Endodermal cell (in vitro differentiated cells): ENCODE measurements at regions not wholly inside any gene's neighbourhood (a gene's known extent, or its start where the extent isn't known, plus 50 kb on each side); places are given as distances from the start of the nearest gene placed in this dataset.
A peak's percentile ranks its signal among the peaks of the same experiment; 100 is the strongest.
"Not testable (repeated sequence)": the region's sequence is repeated elsewhere in the genome, so short reads cannot be mapped to it uniquely, and the experiment has no call there.

Experiments used
- DNase-seq: peaks from one replicate; pipeline ENCODE4 v3.0.0-alpha.2; 2017
- H3K27ac ChIP-seq: 2 replicates; pipeline ENCODE4 v1.5.1; 2013; ENCODE audit warnings: mild to moderate bottlenecking, low read depth, low read length, moderate library complexity
- H3K27me3 ChIP-seq: 2 replicates; pipeline ENCODE4 v1.6.1; 2013; ENCODE audit warnings: mild to moderate bottlenecking, low read length, moderate library complexity; ENCODE audit not compliant: insufficient read depth, control insufficient read depth, poor library complexity, severe bottlenecking
- H3K36me3 ChIP-seq: 2 replicates; pipeline ENCODE4 v1.7.0; 2013; ENCODE audit warnings: mild to moderate bottlenecking, low read length, moderate library complexity; ENCODE audit not compliant: control insufficient read depth, insufficient read depth
- H3K4me1 ChIP-seq: one replicate; pipeline ENCODE4 v1.7.0; 2013; ENCODE audit warnings: low read length; ENCODE audit not compliant: control insufficient read depth, insufficient read depth
- H3K4me3 ChIP-seq: 2 replicates; pipeline ENCODE4 v1.5.1; 2013; ENCODE audit warnings: mild to moderate bottlenecking, low read length, moderate library complexity
- H3K9ac ChIP-seq: 2 replicates; pipeline ENCODE4 v1.6.1; 2013; ENCODE audit warnings: mild to moderate bottlenecking, low read length, moderate library complexity; ENCODE audit not compliant: poor library complexity, severe bottlenecking; ENCODE audit errors: extremely low read depth
- H3K9me3 ChIP-seq: 2 replicates; pipeline ENCODE4 v1.6.1; 2013; ENCODE audit warnings: mild to moderate bottlenecking, low read length, moderate library complexity; ENCODE audit not compliant: control insufficient read depth
- H3K27ac Mint-ChIP-seq: 2 replicates; pipeline ENCODE4 v1.8.0; 2020; ENCODE audit warnings: mixed read lengths
- H3K27me3 Mint-ChIP-seq: 2 replicates; pipeline ENCODE4 v1.8.0; 2021; ENCODE audit warnings: mild to moderate bottlenecking, mixed read lengths; ENCODE audit not compliant: insufficient read depth
- H3K36me3 Mint-ChIP-seq: 2 replicates; pipeline ENCODE4 v1.8.0; 2020; ENCODE audit warnings: low read depth, mixed read lengths
- H3K4me1 Mint-ChIP-seq: 2 replicates; pipeline ENCODE4 v1.8.0; 2020; ENCODE audit warnings: mixed read lengths
- H3K4me3 Mint-ChIP-seq: 2 replicates; pipeline ENCODE4 v1.8.0; 2020; ENCODE audit warnings: mild to moderate bottlenecking, moderate library complexity, mixed read lengths
- H3K9me3 Mint-ChIP-seq: 2 replicates; pipeline ENCODE4 v1.8.0; 2020; ENCODE audit warnings: mild to moderate bottlenecking, mixed read lengths
- WGBS, 2 experiments: methylation state at CpG; one replicate each; pipeline versions ENCODE4 v1.1.5 to v1.1.7; 2013; ENCODE audit warnings: missing lambda C conversion rate in 2 of 2, mixed read lengths in 1 of 2; ENCODE audit not compliant: insufficient coverage in 1 of 2, insufficient read length in 1 of 2; 5-methylcytosine and 5-hydroxymethylcytosine counted together
- TF ChIP-seq, protein P1 (sequence below): fragments of 200-600 bp; sonication (generic); conservative IDR thresholded peaks from 2 replicates; pipeline ENCODE4 v1.5.0; 2021; ENCODE audit warnings: antibody characterized with exemption, mild to moderate bottlenecking

DNA sequence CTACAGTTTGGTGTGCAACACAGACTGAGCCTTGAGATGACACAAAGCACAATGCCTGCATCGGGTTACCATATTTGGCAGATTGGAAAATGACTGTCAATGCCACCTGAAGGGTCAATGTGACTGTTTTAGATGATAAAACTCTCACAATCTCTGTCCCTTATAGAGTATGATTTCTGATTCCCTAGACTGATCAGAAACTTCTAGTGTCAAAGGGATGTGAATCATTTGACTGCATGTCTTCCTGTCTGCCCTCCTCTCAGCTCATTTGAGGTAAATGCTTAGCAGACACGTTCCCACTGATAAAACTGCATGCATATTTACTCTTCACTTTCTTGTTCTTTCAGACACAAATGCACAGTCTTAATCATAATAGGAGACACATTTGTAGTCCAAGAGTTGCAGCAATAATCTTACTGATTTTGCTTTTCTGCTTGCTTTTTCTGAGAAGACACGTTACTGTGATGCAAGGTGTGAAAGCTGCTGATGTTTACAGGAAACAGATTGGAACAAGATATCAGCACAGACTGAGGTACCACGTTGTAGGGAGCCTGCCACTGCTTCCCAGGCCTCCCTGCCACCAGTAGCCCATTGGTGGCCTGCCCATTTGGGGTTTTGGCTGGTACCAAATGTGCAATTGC, 77.8 kb downstream of the GCNT4 start:
- Histone ChIP-seq H3K4me1 (peaks cover 5% of the 10 kb centered on the region), H3K27me3 (no peaks in the 10 kb centered on the region), H3K9me3 (peaks cover 42% of the 10 kb centered on the region), H3K9ac (no peak overlapping the region), H3K4me3 (peak overlapping the region; percentile 18), H3K27ac (no peak overlapping the region), H3K36me3 (no peaks in the 10 kb centered on the region)
- 86 to 89% methylated on average over 4 of the region's 4 CpGs for WGBS, 2 experiments
- no peak overlapping the region for H3K4me3 Mint-ChIP-seq
- DNase-seq, result no peak
- H3K4me1 Mint-ChIP-seq, result peaks cover 20% of the 10 kb centered on the region
- H3K27ac Mint-ChIP-seq, result no peak overlapping the region
- peaks cover 12% of the 10 kb centered on the region for H3K36me3 Mint-ChIP-seq
- no peaks in the 10 kb centered on the region for H3K27me3 Mint-ChIP-seq
- TF ChIP-seq, protein P1, sequence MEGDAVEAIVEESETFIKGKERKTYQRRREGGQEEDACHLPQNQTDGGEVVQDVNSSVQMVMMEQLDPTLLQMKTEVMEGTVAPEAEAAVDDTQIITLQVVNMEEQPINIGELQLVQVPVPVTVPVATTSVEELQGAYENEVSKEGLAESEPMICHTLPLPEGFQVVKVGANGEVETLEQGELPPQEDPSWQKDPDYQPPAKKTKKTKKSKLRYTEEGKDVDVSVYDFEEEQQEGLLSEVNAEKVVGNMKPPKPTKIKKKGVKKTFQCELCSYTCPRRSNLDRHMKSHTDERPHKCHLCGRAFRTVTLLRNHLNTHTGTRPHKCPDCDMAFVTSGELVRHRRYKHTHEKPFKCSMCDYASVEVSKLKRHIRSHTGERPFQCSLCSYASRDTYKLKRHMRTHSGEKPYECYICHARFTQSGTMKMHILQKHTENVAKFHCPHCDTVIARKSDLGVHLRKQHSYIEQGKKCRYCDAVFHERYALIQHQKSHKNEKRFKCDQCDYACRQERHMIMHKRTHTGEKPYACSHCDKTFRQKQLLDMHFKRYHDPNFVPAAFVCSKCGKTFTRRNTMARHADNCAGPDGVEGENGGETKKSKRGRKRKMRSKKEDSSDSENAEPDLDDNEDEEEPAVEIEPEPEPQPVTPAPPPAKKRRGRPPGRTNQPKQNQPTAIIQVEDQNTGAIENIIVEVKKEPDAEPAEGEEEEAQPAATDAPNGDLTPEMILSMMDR, result no peak
- H3K9me3 Mint-ChIP-seq, result peaks cover 37% of the 10 kb centered on the region

DNA sequence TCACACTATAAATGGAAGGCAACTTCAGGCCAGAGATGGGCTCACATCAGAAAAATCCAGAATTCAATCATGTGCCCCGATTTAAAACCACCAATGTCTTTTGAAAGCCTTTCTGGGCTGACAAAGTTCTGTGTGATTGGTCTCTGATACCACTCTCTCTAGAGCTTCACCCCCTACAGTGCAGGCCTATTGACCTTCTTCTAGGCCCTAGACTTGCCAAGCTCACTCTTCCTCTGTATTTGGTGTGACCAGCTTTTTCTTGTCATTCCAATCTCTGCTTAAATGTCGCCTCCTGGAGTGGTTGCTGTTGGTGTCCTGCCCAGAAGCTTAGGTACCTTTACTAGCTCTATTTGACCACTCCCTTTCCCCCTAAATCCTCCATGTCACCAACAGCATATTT, 78.7 kb downstream of the GCNT4 start:
- H3K36me3 ChIP-seq, result no peaks in the 10 kb centered on the region
- TF ChIP-seq, protein P1, result no peak
- H3K27ac Mint-ChIP-seq, result no peak overlapping the region
- H3K9me3 Mint-ChIP-seq, result peaks cover 37% of the 10 kb centered on the region
- H3K27me3 ChIP-seq, result no peaks in the 10 kb centered on the region
- H3K36me3 Mint-ChIP-seq, result peaks cover 12% of the 10 kb centered on the region
- peaks cover 20% of the 10 kb centered on the region for H3K4me1 Mint-ChIP-seq
- DNase-seq, result peak; percentile 53
- no peaks in the 10 kb centered on the region for H3K27me3 Mint-ChIP-seq
- H3K4me1 ChIP-seq, result peaks cover 5% of the 10 kb centered on the region
- WGBS, 2 experiments, result 81 to 90% methylated on average over 1 to 2 of the region's 2 CpGs
- H3K9ac ChIP-seq, result no peak overlapping the region
- no peak overlapping the region for H3K27ac ChIP-seq
- H3K4me3 ChIP-seq, result no peak overlapping the region
- H3K9me3 ChIP-seq, result peaks cover 47% of the 10 kb centered on the region
- no peak overlapping the region for H3K4me3 Mint-ChIP-seq

DNA sequence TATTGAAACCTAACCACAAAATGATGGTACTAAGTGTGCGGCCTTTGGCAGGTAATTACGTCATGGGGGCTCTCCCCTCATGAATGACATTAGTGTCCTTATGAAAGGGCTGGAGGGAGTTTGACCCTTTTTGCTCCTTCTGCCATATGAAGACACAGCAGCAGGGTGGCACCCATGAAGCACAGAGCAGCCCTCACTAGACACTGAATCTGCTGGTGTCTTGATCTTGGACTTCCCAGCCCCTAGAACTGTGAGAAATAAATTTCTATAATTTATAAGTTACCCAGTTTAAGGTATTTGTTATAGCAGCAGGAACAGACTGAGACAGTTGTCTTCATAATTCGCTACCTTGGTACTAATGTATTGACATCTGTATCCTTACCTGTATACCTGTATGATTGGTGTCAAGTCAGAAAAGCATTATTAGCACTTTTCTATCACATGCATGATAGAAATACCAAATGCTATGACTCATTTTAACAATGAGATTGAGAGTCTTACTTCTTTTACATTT, 80.4 kb downstream of the GCNT4 start:
- Histone ChIP-seq H3K4me3 (peak overlapping the region; percentile 54), H3K9me3 (peaks cover 47% of the 10 kb centered on the region), H3K9ac (no peak overlapping the region), H3K27ac (no peak overlapping the region), H3K36me3 (no peaks in the 10 kb centered on the region), H3K27me3 (no peaks in the 10 kb centered on the region), H3K4me1 (peaks cover 5% of the 10 kb centered on the region)
- no peak overlapping the region for H3K4me3 Mint-ChIP-seq
- peaks cover 37% of the 10 kb centered on the region for H3K9me3 Mint-ChIP-seq
- WGBS, 2 experiments, result 99 to 100% methylated on average over 1 to 3 of the region's 3 CpGs
- peaks cover 12% of the 10 kb centered on the region for H3K36me3 Mint-ChIP-seq
- no peak overlapping the region for H3K27ac Mint-ChIP-seq
- H3K27me3 Mint-ChIP-seq, result no peaks in the 10 kb centered on the region
- peaks cover 17% of the 10 kb centered on the region for H3K4me1 Mint-ChIP-seq
- no peak for DNase-seq
- TF ChIP-seq, protein P1, result no peak

DNA sequence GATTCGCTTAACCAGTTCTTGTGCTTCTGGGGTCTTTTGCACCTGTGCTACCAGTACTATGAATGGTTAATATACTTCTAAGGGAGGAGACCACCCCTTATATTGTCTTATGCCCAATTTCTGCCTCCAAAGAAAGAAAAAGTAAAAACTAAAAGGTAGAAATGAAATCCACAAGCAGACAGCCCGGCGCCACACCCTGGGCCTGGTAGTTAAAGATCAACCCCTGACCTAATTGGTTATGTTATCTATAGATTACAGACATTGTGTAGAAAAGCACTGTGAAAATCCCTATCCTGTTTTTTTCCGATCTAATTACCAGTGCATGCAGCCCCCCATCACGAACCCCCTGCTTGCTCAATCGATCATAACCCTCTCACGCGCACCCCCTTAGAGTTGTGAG, 81.5 kb downstream of the GCNT4 start:
- Mint-ChIP-seq H3K9me3 (peaks cover 34% of the 10 kb centered on the region), H3K4me1 (peaks cover 23% of the 10 kb centered on the region), H3K27ac (peak overlapping the region; percentile 86), H3K36me3 (peaks cover 12% of the 10 kb centered on the region)
- not testable (repeated sequence) for H3K4me3 ChIP-seq, H3K36me3 ChIP-seq, H3K9ac ChIP-seq, H3K4me1 ChIP-seq, H3K27me3 ChIP-seq, H3K4me3 Mint-ChIP-seq, DNase-seq, H3K27ac ChIP-seq, H3K27me3 Mint-ChIP-seq
- peaks cover 42% of the 10 kb centered on the region for H3K9me3 ChIP-seq
- WGBS, 2 experiments, result 88 to 100% methylated on average over 2 to 6 of the region's 8 CpGs
